B cell (primary cell): ENCODE measurements at regions not wholly inside any gene's neighbourhood (a gene's known extent, or its start where the extent isn't known, plus 50 kb on each side); places are given as distances from the start of the nearest gene placed in this dataset.

Experiments used
- ATAC-seq: fragments of 200-7000 bp; cut with Tn5 transposase; one replicate; pipeline ENCODE4 v1.10.0; 2021; ENCODE audit warnings: low read depth, mild to moderate bottlenecking, moderate number of reproducible peaks, moderate library complexity
- CTCF ChIA-PET: fragments of 350-600 bp; sonication (Branson Sonifier 250); formaldehyde crosslinking; loops from one replicate; lab custom pipeline; 2021; ENCODE audit warnings: antibody characterized with exemption, inconsistent platforms; lab: Charles Lee
- POLR2A ChIA-PET: fragments of 350-600 bp; sonication (Branson Sonifier 250); formaldehyde crosslinking; loops from one replicate; lab custom pipeline; 2021; ENCODE audit warnings: antibody characterized with exemption; lab: Charles Lee
- DNase-seq: peaks from one replicate; pipeline ENCODE4 v3.0.0; 2013
- H2AFZ ChIP-seq: 2 replicates; pipeline ENCODE4 v1.6.1; 2012; ENCODE audit warnings: mild to moderate bottlenecking, low read depth, low read length; ENCODE audit not compliant: insufficient read depth, poor library complexity, severe bottlenecking
- H3K27ac ChIP-seq, 2 donors: 1 replicate in 1 of 2; 2 replicates in 1 of 2; pipeline ENCODE4 v1.5.1; 2012 to 2013; ENCODE audit warnings: low read length in 2 of 2, mild to moderate bottlenecking in 2 of 2, moderate library complexity in 1 of 2
- H3K27me3 ChIP-seq, 4 experiments: fragments of 200-600 bp in 1 of 4; sonication (generic) in 1 of 4; replicated peaks in 1 of 4; 1 replicate in 2 of 4; 2 replicates in 2 of 4; pipeline versions ENCODE4 v1.6.1 to v1.7.0; 2013 to 2016; ENCODE audit warnings: low read length in 3 of 4, mild to moderate bottlenecking in 2 of 4, mixed read lengths in 1 of 4, moderate library complexity in 1 of 4; ENCODE audit not compliant: insufficient read depth in 4 of 4, control insufficient read depth in 3 of 4; ENCODE audit errors: control extremely low read depth in 1 of 4
- H3K36me3 ChIP-seq, 2 experiments: replicated peaks in 1 of 2; 1 replicate in 1 of 2; 2 replicates in 1 of 2; pipeline versions ENCODE4 v1.6.1 to v1.7.1; 2013; ENCODE audit warnings: low read length in 1 of 2; ENCODE audit not compliant: insufficient read depth in 2 of 2, control insufficient read depth in 1 of 2; ENCODE audit errors: control extremely low read depth in 1 of 2, extremely low read depth in 1 of 2
- H3K4me1 ChIP-seq, 2 donors: fragments of 200-600 bp in 1 of 2; sonication (generic) in 1 of 2; 1 replicate in 1 of 2; 2 replicates in 1 of 2; pipeline versions ENCODE4 v1.5.1 to v1.6.1; 2013 to 2017; ENCODE audit warnings: low read length in 2 of 2; ENCODE audit not compliant: control insufficient read depth in 2 of 2, insufficient read depth in 2 of 2
- H3K4me2 ChIP-seq: replicated peaks from 2 replicates; pipeline ENCODE3; 2012; ENCODE audit warnings: mild to moderate bottlenecking, low read depth, low read length; ENCODE audit not compliant: poor library complexity, severe bottlenecking
- H3K4me3 ChIP-seq, 5 experiments: fragments of 200-600 bp in 1 of 5; sonication (generic) in 1 of 5; 1 replicate in 3 of 5; 2 replicates in 2 of 5; pipeline versions ENCODE4 v1.5.1 to v1.7.0; 2011 to 2016; ENCODE audit warnings: low read length in 4 of 5, mild to moderate bottlenecking in 4 of 5, low read depth in 2 of 5, control low read depth in 1 of 5, moderate library complexity in 1 of 5; ENCODE audit not compliant: insufficient read depth in 1 of 5; ENCODE audit errors: control extremely low read depth in 1 of 5, extremely low read depth in 1 of 5
- H3K79me2 ChIP-seq: fragments of 200-600 bp; sonication (generic); one replicate; pipeline ENCODE4 v1.6.0; 2016; ENCODE audit warnings: low read length; ENCODE audit not compliant: control insufficient read depth, insufficient read depth
- H3K9ac ChIP-seq: fragments of 200-600 bp; sonication (generic); 2 replicates; pipeline ENCODE4 v1.6.1; 2017; ENCODE audit warnings: mild to moderate bottlenecking, low read length, moderate library complexity
- H3K9me3 ChIP-seq, 3 donors: one replicate each; pipeline versions ENCODE4 v1.6.1 to v1.7.1; 2013; ENCODE audit warnings: low read length in 2 of 3; ENCODE audit not compliant: control insufficient read depth in 2 of 3, insufficient read depth in 1 of 3; ENCODE audit errors: control extremely low read depth in 1 of 3
- H4K20me1 ChIP-seq: 2 replicates; pipeline ENCODE4 v1.6.0; 2012; ENCODE audit warnings: mild to moderate bottlenecking, low read length; ENCODE audit not compliant: insufficient read depth, control insufficient read depth, poor library complexity, severe bottlenecking
- H3K27ac Mint-ChIP-seq: one replicate; pipeline ENCODE4 v1.8.0; 2021; ENCODE audit warnings: mixed read lengths
- H3K27me3 Mint-ChIP-seq: one replicate; pipeline ENCODE4 v1.8.0; 2021; ENCODE audit warnings: mixed read lengths
- H3K4me1 Mint-ChIP-seq: one replicate; pipeline ENCODE4 v1.8.0; 2021; ENCODE audit warnings: mixed read lengths
- H3K4me3 Mint-ChIP-seq: one replicate; pipeline ENCODE4 v1.8.0; 2021; ENCODE audit warnings: mixed read lengths
- H3K9me3 Mint-ChIP-seq: one replicate; pipeline ENCODE4 v1.8.0; 2022; ENCODE audit warnings: mixed read lengths; ENCODE audit not compliant: insufficient read depth
- CTCF ChIP-seq: fragments of 200-600 bp; IDR thresholded peaks from one replicate; pipeline ENCODE4 v1.8.0; 2022; ENCODE audit warnings: antibody characterized with exemption, mild to moderate bottlenecking
- EZH2 ChIP-seq: IDR thresholded peaks from 2 replicates; pipeline ENCODE4 v1.6.1; 2012; ENCODE audit warnings: borderline replicate concordance, low read depth, mild to moderate bottlenecking, moderate library complexity, low read length; ENCODE audit not compliant: insufficient read depth, poor library complexity, severe bottlenecking
- WGBS: methylation state at CpG from one replicate; pipeline ENCODE4 v1.1.5; 2013; ENCODE audit warnings: missing lambda C conversion rate; ENCODE audit not compliant: insufficient coverage; 5-methylcytosine and 5-hydroxymethylcytosine counted together
- intact Hi-C: fragments of 100-400 bp; cut with micrococcal nuclease; formaldehyde crosslinking; loops from one replicate; pipeline ENCODE4 v1.10.0; 2022

- ChIA-PET CTCF (no interaction called here), POLR2A (no interaction called here)
- Mint-ChIP-seq H3K4me1 (no peaks in the 10 kb centered on the region), H3K27ac (no peak overlapping the region), H3K9me3 (no peaks in the 10 kb centered on the region), H3K27me3 (no peaks in the 10 kb centered on the region), H3K4me3 (no peak overlapping the region)
- WGBS, result no CpG with 5 or more reads among the region's 4 CpGs
- Histone ChIP-seq H3K4me2 (no peak overlapping the region), H3K27me3 (no peaks in the 10 kb centered on the region), H3K36me3 (no peaks in the 10 kb centered on the region), H3K79me2 (no peaks in the 10 kb centered on the region), H3K27ac (no peak overlapping the region), H2AFZ (no peak overlapping the region), H4K20me1 (no peaks in the 10 kb centered on the region), H3K4me1 (no peaks in the 10 kb centered on the region), H3K9me3 (no peaks in the 10 kb centered on the region), H3K9ac (no peak overlapping the region), H3K4me3 (no peak overlapping the region)
- ATAC-seq (no peak), DNase-seq (no peak)
- intact Hi-C loops, result no loop called here
- TF ChIP-seq CTCF, result no peak
- TF ChIP-seq EZH2, result no peak
Measured at GRCh38 chr13:105105471-105105870, 1430.0 kb downstream of the EFNB2 start.

GRCh38 chr13:105097521-105097920 is 1437.9 kb downstream of the EFNB2 start:
- ATAC-seq (no peak), DNase-seq (no peak)
- no peak overlapping the region for H3K4me2 ChIP-seq
- POLR2A ChIA-PET, result no interaction called here
- TF ChIP-seq EZH2, result no peak
- no peak for TF ChIP-seq CTCF
- no peak overlapping the region for H3K27ac ChIP-seq
- Mint-ChIP-seq H3K27ac (no peak overlapping the region), H3K27me3 (no peaks in the 10 kb centered on the region), H3K4me1 (no peaks in the 10 kb centered on the region), H3K9me3 (no peaks in the 10 kb centered on the region), H3K4me3 (no peak overlapping the region)
- H2AFZ ChIP-seq, result no peak overlapping the region
- no peaks in the 10 kb centered on the region for H3K9me3 ChIP-seq
- no peaks in the 10 kb centered on the region for H3K79me2 ChIP-seq
- H3K36me3 ChIP-seq, result no peaks in the 10 kb centered on the region
- intact Hi-C loops, result no loop called here
- H3K27me3 ChIP-seq, result peaks cover 0 to 3% (median 0%) of the 10 kb centered on the region in 4 experiments
- no peak overlapping the region for H3K9ac ChIP-seq
- no peak overlapping the region for H3K4me3 ChIP-seq
- CTCF ChIA-PET, result no interaction called here
- H4K20me1 ChIP-seq, result no peaks in the 10 kb centered on the region
- H3K4me1 ChIP-seq, result no peaks in the 10 kb centered on the region
